ENCODE measurements at regions not wholly inside any gene's neighbourhood (a gene's known extent, or its start where the extent isn't known, plus 50 kb on each side); places are given as distances from the start of the nearest gene placed in this dataset.

DNA sequence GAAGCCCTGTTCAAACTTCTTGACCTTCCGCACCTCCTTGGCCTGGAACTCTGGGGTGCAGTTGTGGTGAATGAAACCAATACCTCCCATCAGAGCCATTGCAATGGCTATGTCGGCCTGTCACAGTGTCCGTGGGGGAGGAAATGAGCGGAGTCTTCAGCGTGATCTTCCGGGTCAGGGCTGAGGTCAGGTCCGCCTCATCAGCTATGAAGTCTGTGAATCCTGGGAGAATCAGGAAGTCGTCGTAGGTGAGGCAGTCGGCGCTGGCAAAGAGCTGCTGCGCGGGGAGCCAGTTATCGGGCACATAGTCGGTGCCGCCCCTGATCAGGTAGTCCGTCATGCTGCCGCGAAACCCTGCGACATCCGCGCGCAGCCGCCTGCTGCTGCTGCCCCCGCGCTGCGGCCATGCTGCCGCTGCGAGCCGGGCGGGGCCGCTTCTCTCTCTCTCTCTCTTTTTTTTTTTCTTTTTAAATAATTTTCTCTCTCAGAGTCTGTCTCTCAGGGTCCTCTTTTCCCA is 154.1 kb upstream of the ZSWIM2 start:
- TF ChIP-seq EZH2 (IDR thresholded peaks at IDR 0.05) (no peak), POLR2AphosphoS5 (IDR thresholded peaks at IDR 0.05; ENCODE audit: borderline replicate concordance, low read depth, low read length) (no peak), FOXP2 (optimal IDR thresholded peaks at IDR 0.05; ENCODE audit: control extremely low read depth, extremely low read length, insufficient read depth) (no peak)
- H3K9ac ChIP-seq (ENCODE audit: insufficient read length): no peak overlapping the region
- no peak for DNase-seq (ENCODE audit: low read depth, low spot score)
- H3K9me3 ChIP-seq (ENCODE audit: low read depth, low read length): no peaks in the 10 kb centered on the region
- H3K36me3 ChIP-seq (ENCODE audit: insufficient read depth, low read length): no peaks in the 10 kb centered on the region
- no peak overlapping the region for H3K27ac ChIP-seq
- no peak overlapping the region for H3K4me3 ChIP-seq

DNA sequence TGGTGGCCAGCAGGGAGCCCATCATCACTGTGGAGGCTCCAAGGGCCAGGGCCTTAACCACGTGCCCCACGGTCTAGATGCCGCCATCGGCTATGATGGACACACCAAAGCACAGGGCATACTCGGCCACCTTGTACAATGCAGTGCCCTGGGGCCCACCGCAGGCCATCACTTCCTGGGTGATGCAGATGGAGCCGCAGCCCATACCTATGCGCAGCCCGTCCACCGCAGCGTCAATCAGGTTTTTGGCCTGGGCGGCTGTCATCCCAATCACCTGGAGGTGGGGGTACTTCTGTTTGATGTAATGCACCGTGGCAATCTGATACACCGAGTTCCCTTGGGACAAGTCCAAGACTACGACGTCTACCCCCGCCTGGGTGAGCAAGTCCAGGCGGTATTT is 153.3 kb upstream of the ZSWIM2 start:
- no peak overlapping the region for H3K4me3 ChIP-seq
- no peak overlapping the region for H3K27ac ChIP-seq
- no peak overlapping the region for H3K9ac ChIP-seq (ENCODE audit: insufficient read length)
- no peaks in the 10 kb centered on the region for H3K36me3 ChIP-seq (ENCODE audit: insufficient read depth, low read length)
- no peak for DNase-seq (ENCODE audit: low read depth, low spot score)
- TF ChIP-seq FOXP2 (optimal IDR thresholded peaks at IDR 0.05; ENCODE audit: control extremely low read depth, extremely low read length, insufficient read depth) (no peak), EZH2 (IDR thresholded peaks at IDR 0.05) (no peak), POLR2AphosphoS5 (IDR thresholded peaks at IDR 0.05; ENCODE audit: borderline replicate concordance, low read depth, low read length) (no peak)
- H3K9me3 ChIP-seq (ENCODE audit: low read depth, low read length): no peaks in the 10 kb centered on the region

DNA sequence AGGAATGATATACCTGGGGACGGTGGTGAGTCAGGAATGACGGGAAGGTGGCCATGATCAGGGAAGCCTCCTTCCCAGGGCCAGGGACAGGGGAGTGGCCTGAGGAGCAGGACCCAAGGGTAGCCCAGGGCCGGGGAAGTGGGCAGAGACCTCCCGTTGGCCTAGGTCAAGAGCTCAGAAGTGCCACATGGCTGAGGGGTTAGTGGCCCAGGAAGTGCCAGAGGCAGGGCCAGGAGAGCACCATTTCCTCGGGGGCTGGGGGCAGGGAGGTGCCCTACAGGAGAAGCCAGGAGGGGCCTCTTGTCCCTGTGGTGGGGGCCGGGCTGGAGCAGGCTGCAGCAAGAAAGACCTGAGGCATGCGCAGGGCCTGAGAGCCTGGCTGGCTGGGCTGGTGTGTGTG is 152.3 kb upstream of the ZSWIM2 start:
- Histone ChIP-seq H3K9me3 (ENCODE audit: low read depth, low read length) (no peaks in the 10 kb centered on the region), H3K9ac (ENCODE audit: insufficient read length) (no peak overlapping the region), H3K27ac (no peak overlapping the region), H3K36me3 (ENCODE audit: insufficient read depth, low read length) (no peaks in the 10 kb centered on the region), H3K4me3 (no peak overlapping the region)
- no peak for DNase-seq (ENCODE audit: low read depth, low spot score)
- no peak for TF ChIP-seq FOXP2 (optimal IDR thresholded peaks at IDR 0.05; ENCODE audit: control extremely low read depth, extremely low read length, insufficient read depth)
- TF ChIP-seq EZH2 (IDR thresholded peaks at IDR 0.05): no peak
- no peak for TF ChIP-seq POLR2AphosphoS5 (IDR thresholded peaks at IDR 0.05; ENCODE audit: borderline replicate concordance, low read depth, low read length)

DNA sequence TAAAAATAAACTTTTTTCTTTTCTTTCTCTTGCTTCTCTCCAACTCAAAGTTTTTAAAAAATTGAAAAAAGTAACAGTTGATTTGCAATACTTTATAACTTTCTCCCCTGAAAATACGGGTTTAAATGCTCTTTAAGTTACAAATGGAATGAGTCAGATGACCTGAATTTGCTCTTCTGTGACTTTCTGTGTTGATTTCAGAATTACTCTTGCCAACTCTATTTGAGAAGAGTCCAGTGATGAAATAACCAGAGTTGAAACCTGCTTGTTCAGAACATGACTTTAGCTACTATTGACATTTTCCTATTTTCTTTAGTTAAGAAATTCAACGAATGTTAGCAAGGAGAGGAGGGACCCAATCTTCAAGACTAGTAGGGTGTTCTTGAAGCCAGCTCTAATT is 146.1 kb upstream of the ZSWIM2 start:
- H3K9ac ChIP-seq (ENCODE audit: insufficient read length): no peak overlapping the region
- no peaks in the 10 kb centered on the region for H3K36me3 ChIP-seq (ENCODE audit: insufficient read depth, low read length)
- H3K4me3 ChIP-seq: no peak overlapping the region
- DNase-seq (ENCODE audit: low read depth, low spot score): no peak
- TF ChIP-seq EZH2 (IDR thresholded peaks at IDR 0.05): no peak
- no peak for TF ChIP-seq POLR2AphosphoS5 (IDR thresholded peaks at IDR 0.05; ENCODE audit: borderline replicate concordance, low read depth, low read length)
- TF ChIP-seq FOXP2 (optimal IDR thresholded peaks at IDR 0.05; ENCODE audit: control extremely low read depth, extremely low read length, insufficient read depth): no peak
- no peak overlapping the region for H3K27ac ChIP-seq
- H3K9me3 ChIP-seq (ENCODE audit: low read depth, low read length): no peaks in the 10 kb centered on the region

DNA sequence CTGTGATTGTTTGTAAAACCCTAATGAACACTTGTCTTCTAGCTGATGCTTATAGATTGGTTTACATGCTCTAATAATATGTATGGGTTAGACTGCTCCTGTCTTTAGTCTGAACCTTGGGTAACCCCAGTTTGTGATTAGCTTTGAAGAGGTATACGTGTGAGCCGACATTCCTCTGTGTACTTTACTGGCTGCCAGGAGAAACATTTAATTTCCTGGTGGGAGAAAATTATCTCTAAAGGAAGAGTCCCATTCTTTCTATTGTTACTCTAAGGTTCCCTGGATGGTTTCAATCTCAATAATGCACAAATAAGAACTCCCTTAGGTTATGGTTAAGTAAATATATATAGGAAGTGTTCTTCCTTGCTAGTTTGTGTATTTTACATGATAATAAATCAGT is 143.6 kb upstream of the ZSWIM2 start:
- no peak for TF ChIP-seq POLR2AphosphoS5 (IDR thresholded peaks at IDR 0.05; ENCODE audit: borderline replicate concordance, low read depth, low read length)

DNA sequence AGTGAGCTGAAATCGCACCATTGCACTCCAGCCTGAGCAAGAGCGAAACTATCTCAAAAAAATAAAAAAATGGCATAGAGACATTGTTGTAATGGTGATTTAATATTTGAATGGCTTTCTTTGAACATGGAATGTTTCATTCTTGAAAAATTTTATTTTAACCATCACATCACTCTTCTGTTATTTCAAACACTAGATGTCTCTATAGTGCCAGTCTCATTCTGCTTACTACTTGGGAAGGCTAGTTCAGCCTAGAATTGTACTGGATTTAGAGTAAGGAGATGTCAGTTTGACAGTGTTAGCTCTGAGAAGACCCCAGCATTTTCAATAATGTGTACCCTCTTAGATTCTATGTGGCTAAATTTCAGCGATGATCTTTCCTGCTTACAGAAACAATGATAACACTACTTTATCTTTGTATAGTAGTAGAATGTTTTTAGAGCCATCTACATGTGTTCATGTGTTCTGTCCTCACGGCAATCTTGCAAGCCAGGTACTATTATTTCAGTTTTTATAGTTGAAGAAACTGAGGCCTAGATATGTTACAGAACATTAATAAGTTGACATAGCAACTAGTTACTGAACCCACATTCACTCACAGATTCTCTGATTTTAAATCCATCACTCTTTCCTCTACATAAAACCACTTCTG is 142.9 kb upstream of the ZSWIM2 start:
- no peak for DNase-seq (ENCODE audit: low read depth, low spot score)
- Histone ChIP-seq H3K9ac (ENCODE audit: insufficient read length) (no peak overlapping the region), H3K36me3 (ENCODE audit: insufficient read depth, low read length) (no peaks in the 10 kb centered on the region), H3K9me3 (ENCODE audit: low read depth, low read length) (no peaks in the 10 kb centered on the region), H3K4me3 (no peak overlapping the region), H3K27ac (no peak overlapping the region)
- TF ChIP-seq EZH2 (IDR thresholded peaks at IDR 0.05) (no peak), FOXP2 (optimal IDR thresholded peaks at IDR 0.05; ENCODE audit: control extremely low read depth, extremely low read length, insufficient read depth) (no peak), POLR2AphosphoS5 (IDR thresholded peaks at IDR 0.05; ENCODE audit: borderline replicate concordance, low read depth, low read length) (no peak)

More for the DNA sequence above, 143.6 kb upstream of the ZSWIM2 start:
- H3K4me3 ChIP-seq: no peak overlapping the region
- DNase-seq (ENCODE audit: low read depth, low spot score): no peak
- no peaks in the 10 kb centered on the region for H3K9me3 ChIP-seq (ENCODE audit: low read depth, low read length)
- H3K9ac ChIP-seq (ENCODE audit: insufficient read length): no peak overlapping the region
- no peak overlapping the region for H3K27ac ChIP-seq
- no peaks in the 10 kb centered on the region for H3K36me3 ChIP-seq (ENCODE audit: insufficient read depth, low read length)

DNA sequence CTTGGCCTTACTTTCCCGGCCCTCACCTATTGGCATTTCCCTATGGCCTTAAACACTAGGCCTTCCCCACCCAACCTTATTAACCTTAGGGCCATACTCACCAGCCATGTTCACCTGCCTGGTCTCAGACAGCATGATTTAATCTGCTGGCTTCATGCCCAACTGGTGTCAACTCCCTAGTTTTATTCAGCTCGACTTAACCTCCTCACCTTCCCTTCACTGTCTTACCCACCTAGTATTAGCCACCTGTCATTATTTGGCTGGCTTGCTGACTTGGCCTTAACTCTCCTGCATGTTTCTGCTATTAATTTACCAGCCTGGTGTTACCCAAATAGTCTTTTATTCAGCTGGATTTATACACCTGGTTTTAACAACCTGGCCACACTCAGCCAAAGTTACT is 136.0 kb upstream of the ZSWIM2 start:
- DNase-seq (ENCODE audit: low read depth, low spot score): no peak
- Histone ChIP-seq H3K9ac (ENCODE audit: insufficient read length) (no peak overlapping the region), H3K4me3 (no peak overlapping the region), H3K36me3 (ENCODE audit: insufficient read depth, low read length) (no peaks in the 10 kb centered on the region), H3K27ac (no peak overlapping the region), H3K9me3 (ENCODE audit: low read depth, low read length) (no peaks in the 10 kb centered on the region)
- TF ChIP-seq POLR2AphosphoS5 (IDR thresholded peaks at IDR 0.05; ENCODE audit: borderline replicate concordance, low read depth, low read length) (no peak), EZH2 (IDR thresholded peaks at IDR 0.05) (no peak), FOXP2 (optimal IDR thresholded peaks at IDR 0.05; ENCODE audit: control extremely low read depth, extremely low read length, insufficient read depth) (no peak)

DNA sequence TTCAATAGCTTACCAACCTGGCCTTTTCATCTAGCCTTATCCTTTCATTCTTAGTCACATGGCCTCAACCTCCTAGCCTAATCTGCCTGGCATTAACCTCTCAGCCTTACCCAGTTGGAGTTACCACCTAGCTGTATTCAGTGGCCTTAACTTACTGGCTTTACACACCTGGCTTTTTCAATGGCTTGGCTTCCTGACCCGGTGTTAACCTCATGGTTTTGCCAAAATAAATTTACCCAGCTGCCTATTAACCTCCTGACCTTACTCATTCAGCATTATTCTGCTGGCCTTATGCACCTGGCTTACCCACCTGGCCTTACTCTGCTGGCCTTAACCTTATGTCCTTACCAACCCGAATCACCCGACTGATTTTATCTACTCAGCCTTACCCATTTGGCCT is 135.5 kb upstream of the ZSWIM2 start:
- DNase-seq (ENCODE audit: low read depth, low spot score): no peak
- Histone ChIP-seq H3K9me3 (ENCODE audit: low read depth, low read length) (no peaks in the 10 kb centered on the region), H3K4me3 (no peak overlapping the region), H3K9ac (ENCODE audit: insufficient read length) (no peak overlapping the region), H3K27ac (no peak overlapping the region), H3K36me3 (ENCODE audit: insufficient read depth, low read length) (no peaks in the 10 kb centered on the region)
- no peak for TF ChIP-seq EZH2 (IDR thresholded peaks at IDR 0.05)
- TF ChIP-seq FOXP2 (optimal IDR thresholded peaks at IDR 0.05; ENCODE audit: control extremely low read depth, extremely low read length, insufficient read depth): no peak
- TF ChIP-seq POLR2AphosphoS5 (IDR thresholded peaks at IDR 0.05; ENCODE audit: borderline replicate concordance, low read depth, low read length): no peak

Data from SK-N-MC (cell line).